ENCODE measurements at regions not wholly inside any gene's neighbourhood (a gene's known extent, or its start where the extent isn't known, plus 50 kb on each side); places are given as distances from the start of the nearest gene placed in this dataset.

- FAIRE-seq: no peak
- dilution Hi-C loops (cut with MboI; ENCODE audit: extremely low pct_ligation_motif_present, low sequenced_read_pairs): no loop called here
- no peaks in the 10 kb centered on the region for H3K4me1 ChIP-seq (ENCODE audit: control insufficient read depth, extremely low read depth, insufficient read depth, low read length)
Measured at GRCh38 chr3:25362118-25362517, 65.9 kb upstream of the RARB start.

GRCh38 chr3:25365636-25366035 lies 62.4 kb upstream of the RARB start:
- Histone ChIP-seq H3K4me3 (ENCODE audit: control insufficient read depth in 2 of 3, extremely low read depth in 1 of 3, insufficient read depth in 2 of 3, low read depth in 1 of 3, low read length in 3 of 3) (no peak overlapping the region), H3K36me3 (ENCODE audit: control insufficient read depth in 2 of 2, extremely low read depth in 1 of 2, insufficient read depth in 2 of 2, low read length in 2 of 2) (no peaks in the 10 kb centered on the region), H2AFZ (ENCODE audit: control insufficient read depth, low read length) (no peak overlapping the region), H3K4me2 (ENCODE audit: control insufficient read depth, extremely low read depth, insufficient read depth, low read depth, low read length) (no peak overlapping the region), H4K20me1 (ENCODE audit: control insufficient read depth, extremely low read depth, insufficient read depth, low read length) (no peaks in the 10 kb centered on the region), H3K27me3 (ENCODE audit: control insufficient read depth, extremely low read depth, insufficient read depth, low read length) (no peaks in the 10 kb centered on the region), H3K79me2 (ENCODE audit: control insufficient read depth, insufficient read depth, low read length) (no peaks in the 10 kb centered on the region), H3K4me1 (ENCODE audit: control insufficient read depth, extremely low read depth, insufficient read depth, low read length) (no peaks in the 10 kb centered on the region), H3K9ac (ENCODE audit: control insufficient read depth, extremely low read depth, insufficient read depth, low read length) (no peak overlapping the region), H3K9me1 (ENCODE audit: control insufficient read depth, extremely low read depth, insufficient read depth, low read length) (no peaks in the 10 kb centered on the region), H3K9me3 (ENCODE audit: control insufficient read depth, low read depth, low read length) (no peaks in the 10 kb centered on the region), H3K27ac (ENCODE audit: control insufficient read depth, insufficient read depth, low read length) (no peak overlapping the region)
- DNase-seq (ENCODE audit: low read depth, low spot score): no peak
- TF ChIP-seq CTCF (optimal IDR thresholded peaks at IDR 0.05 in 1 of 3, IDR thresholded peaks at IDR 0.05 in 1 of 3, conservative IDR thresholded peaks at IDR 0.05 in 1 of 3; ENCODE audit: extremely low read depth in 1 of 3, insufficient read depth in 2 of 3, low read length in 3 of 3): no peak
- TF ChIP-seq EZH2 (IDR thresholded peaks at IDR 0.05; ENCODE audit: low read length): no peak
- no peak for FAIRE-seq
- dilution Hi-C loops (cut with MboI; ENCODE audit: extremely low pct_ligation_motif_present, low sequenced_read_pairs): no loop called here

More at GRCh38 chr3:25362118-25362517, 65.9 kb upstream of the RARB start:
- H3K9me1 ChIP-seq (ENCODE audit: control insufficient read depth, extremely low read depth, insufficient read depth, low read length): no peaks in the 10 kb centered on the region
- no peak overlapping the region for H2AFZ ChIP-seq (ENCODE audit: control insufficient read depth, low read length)
- H4K20me1 ChIP-seq (ENCODE audit: control insufficient read depth, extremely low read depth, insufficient read depth, low read length): no peaks in the 10 kb centered on the region
- no peaks in the 10 kb centered on the region for H3K36me3 ChIP-seq (ENCODE audit: control insufficient read depth in 2 of 2, extremely low read depth in 1 of 2, insufficient read depth in 2 of 2, low read length in 2 of 2)
- DNase-seq (ENCODE audit: low read depth, low spot score): no peak
- TF ChIP-seq CTCF (optimal IDR thresholded peaks at IDR 0.05 in 1 of 3, IDR thresholded peaks at IDR 0.05 in 1 of 3, conservative IDR thresholded peaks at IDR 0.05 in 1 of 3; ENCODE audit: extremely low read depth in 1 of 3, insufficient read depth in 2 of 3, low read length in 3 of 3): no peak
- no peak overlapping the region for H3K9ac ChIP-seq (ENCODE audit: control insufficient read depth, extremely low read depth, insufficient read depth, low read length)
- no peak overlapping the region for H3K4me3 ChIP-seq (ENCODE audit: control insufficient read depth in 2 of 3, extremely low read depth in 1 of 3, insufficient read depth in 2 of 3, low read depth in 1 of 3, low read length in 3 of 3)
- no peak overlapping the region for H3K4me2 ChIP-seq (ENCODE audit: control insufficient read depth, extremely low read depth, insufficient read depth, low read depth, low read length)
- H3K27me3 ChIP-seq (ENCODE audit: control insufficient read depth, extremely low read depth, insufficient read depth, low read length): no peaks in the 10 kb centered on the region
- no peaks in the 10 kb centered on the region for H3K9me3 ChIP-seq (ENCODE audit: control insufficient read depth, low read depth, low read length)
- H3K27ac ChIP-seq (ENCODE audit: control insufficient read depth, insufficient read depth, low read length): no peak overlapping the region
- H3K79me2 ChIP-seq (ENCODE audit: control insufficient read depth, insufficient read depth, low read length): no peaks in the 10 kb centered on the region
